A673 (cell line): ENCODE measurements at regions not wholly inside any gene's neighbourhood (a gene's known extent, or its start where the extent isn't known, plus 50 kb on each side); places are given as distances from the start of the nearest gene placed in this dataset.

Experiments
- BruUV-seq: library from RNA; stranded (reverse); fragments of 400-500 nt; replicated peaks from 2 replicates; lab custom pipeline; 2021; lab: Mats Ljungman, UMichigan
- CTCF ChIA-PET: fragments of 300-600 bp; sonication (Branson Sonifier 250); formaldehyde crosslinking; loops from one replicate; lab custom pipeline; 2022; ENCODE audit warnings: antibody characterized with exemption; lab: Charles Lee
- POLR2A ChIA-PET: fragments of 300-600 bp; sonication (Branson Sonifier 250); formaldehyde crosslinking; loops from one replicate; lab custom pipeline; 2022; ENCODE audit warnings: antibody characterized with exemption; ENCODE audit not compliant: low non-redundant PET; lab: Charles Lee
- DNase-seq: peaks from one replicate; pipeline ENCODE4 v3.0.0-alpha.2; 2015; ENCODE audit warnings: low spot score
- H3K27ac ChIP-seq: fragments of 200-600 bp; sonication (generic); 2 replicates; pipeline ENCODE4 v1.5.1; 2016; ENCODE audit warnings: mixed run types, low read depth, mild to moderate bottlenecking, mixed read lengths, antibody characterized with exemption, low read length; ENCODE audit not compliant: poor library complexity, severe bottlenecking
- H3K27me3 ChIP-seq: fragments of 200-600 bp; sonication (generic); replicated peaks from 2 replicates; pipeline ENCODE4 v1.6.1; 2017; ENCODE audit warnings: mixed run types, low read depth, mild to moderate bottlenecking, mixed read lengths, antibody characterized with exemption, low read length; ENCODE audit not compliant: insufficient read depth, poor library complexity
- H3K36me3 ChIP-seq: fragments of 200-600 bp; sonication (generic); 2 replicates; pipeline ENCODE4 v1.6.1; 2016; ENCODE audit warnings: mixed run types, mild to moderate bottlenecking, mixed read lengths, antibody characterized with exemption, low read length; ENCODE audit not compliant: insufficient read depth, poor library complexity, severe bottlenecking
- H3K4me1 ChIP-seq: fragments of 200-600 bp; sonication (generic); 2 replicates; pipeline ENCODE4 v1.6.1; 2017; ENCODE audit warnings: mixed run types, mild to moderate bottlenecking, mixed read lengths, antibody characterized with exemption, low read length; ENCODE audit not compliant: insufficient read depth, poor library complexity, severe bottlenecking
- H3K4me3 ChIP-seq: fragments of 200-600 bp; sonication (generic); 2 replicates; pipeline ENCODE4 v1.5.1; 2016; ENCODE audit warnings: low read depth, mixed run types, mild to moderate bottlenecking, mixed read lengths, low read length; ENCODE audit not compliant: poor library complexity, severe bottlenecking
- H3K9me3 ChIP-seq: fragments of 200-600 bp; sonication (generic); 2 replicates; pipeline ENCODE4 v1.6.1; 2016; ENCODE audit warnings: mixed run types, low read depth, mild to moderate bottlenecking, mixed read lengths, antibody characterized with exemption, low read length; ENCODE audit not compliant: poor library complexity, severe bottlenecking
- CTCF ChIP-seq: fragments of 300-800, 200-600 bp; sonication (generic); conservative IDR thresholded peaks from 2 replicates; pipeline ENCODE4 v1.5.1; 2017; ENCODE audit warnings: low read depth, mild to moderate bottlenecking, antibody characterized with exemption, low read length, moderate library complexity, mixed read lengths
- EZH2 ChIP-seq: fragments of 200-600 bp; sonication (generic); IDR thresholded peaks from 2 replicates; pipeline ENCODE4 v1.6.1; 2017; ENCODE audit warnings: borderline replicate concordance, low read depth, mild to moderate bottlenecking, mixed read lengths, antibody characterized with exemption, low read length; ENCODE audit not compliant: poor library complexity, severe bottlenecking
- intact Hi-C: fragments of 100-400 bp; cut with micrococcal nuclease; formaldehyde crosslinking; loops from one replicate; pipeline ENCODE4 v1.10.0; 2022; ENCODE audit not compliant: unreplicated experiment

- CTCF ChIA-PET = no interaction called here
- POLR2A ChIA-PET = no interaction called here
- BruUV-seq = no TSS peak
These were observed 67.4 kb upstream of the PPM1B start for GRCh38 chr2:44101246-44101645.

GRCh38 chr2:44102790-44103562 lies 65.7 kb upstream of the PPM1B start:
- no peaks in the 10 kb centered on the region for H3K4me1 ChIP-seq
- no peak overlapping the region for H3K4me3 ChIP-seq
- intact Hi-C loops = no loop called here
- ChIA-PET POLR2A (no interaction called here), CTCF (no interaction called here)
- TF ChIP-seq EZH2 = no peak
- no peak for TF ChIP-seq CTCF
- H3K36me3 ChIP-seq = no peaks in the 10 kb centered on the region
- no peaks in the 10 kb centered on the region for H3K27me3 ChIP-seq
- no peak overlapping the region for H3K27ac ChIP-seq
- no peak for DNase-seq
- no peaks in the 10 kb centered on the region for H3K9me3 ChIP-seq
- BruUV-seq = no TSS peak

More at GRCh38 chr2:44101246-44101645, 67.4 kb upstream of the PPM1B start:
- TF ChIP-seq CTCF (no peak), EZH2 (no peak)
- Histone ChIP-seq H3K9me3 (no peaks in the 10 kb centered on the region), H3K36me3 (no peaks in the 10 kb centered on the region), H3K27me3 (no peaks in the 10 kb centered on the region), H3K4me1 (no peaks in the 10 kb centered on the region), H3K4me3 (no peak overlapping the region), H3K27ac (no peak overlapping the region)
- intact Hi-C loops = no loop called here
- no peak for DNase-seq

GRCh38 chr2:44103639-44104038 lies 65.0 kb upstream of the PPM1B start:
- Histone ChIP-seq H3K4me1 (no peaks in the 10 kb centered on the region), H3K27me3 (no peaks in the 10 kb centered on the region), H3K4me3 (no peak overlapping the region), H3K36me3 (no peaks in the 10 kb centered on the region), H3K9me3 (no peaks in the 10 kb centered on the region), H3K27ac (no peak overlapping the region)
- CTCF ChIA-PET = no interaction called here
- BruUV-seq = no TSS peak
- intact Hi-C loops = no loop called here
- TF ChIP-seq CTCF = no peak
- no peak for TF ChIP-seq EZH2
- DNase-seq = no peak
- POLR2A ChIA-PET = no interaction called here
